DOHH2 (cell line): ENCODE measurements at regions not wholly inside any gene's neighbourhood (a gene's known extent, or its start where the extent isn't known, plus 50 kb on each side); places are given as distances from the start of the nearest gene placed in this dataset.

Experiments used
- H3F3A ChIP-seq: fragments of 200-600 bp; sonication (generic), shearing (Covaris generic); 2 replicates; pipeline ENCODE4 v1.6.0; 2016; ENCODE audit warnings: antibody characterized with exemption, mild to moderate bottlenecking; ENCODE audit not compliant: control insufficient read depth, insufficient read depth
- H3K27ac ChIP-seq: fragments of 200-600 bp; sonication (generic); 2 replicates; pipeline ENCODE4 v1.5.1; 2014; ENCODE audit warnings: low read depth, mild to moderate bottlenecking, low read length, moderate library complexity
- H3K27me3 ChIP-seq: fragments of 200-600 bp; sonication (generic); 2 replicates; pipeline ENCODE4 v1.6.1; 2014; ENCODE audit warnings: mild to moderate bottlenecking, low read length, mixed read lengths; ENCODE audit not compliant: control insufficient read depth
- H3K36me3 ChIP-seq: fragments of 200-600 bp; sonication (generic); 2 replicates; pipeline ENCODE4 v1.6.1; 2014; ENCODE audit warnings: mild to moderate bottlenecking, low read length, moderate library complexity, mixed read lengths; ENCODE audit not compliant: control insufficient read depth
- H3K4me1 ChIP-seq: fragments of 200-600 bp; sonication (generic); 2 replicates; pipeline ENCODE4 v1.6.1; 2014; ENCODE audit warnings: mild to moderate bottlenecking, low read length, mixed read lengths; ENCODE audit not compliant: control insufficient read depth
- H3K4me2 ChIP-seq: fragments of 200-600 bp; sonication (generic); 2 replicates; pipeline ENCODE4 v1.6.0; 2014; ENCODE audit warnings: mild to moderate bottlenecking, low read length, moderate library complexity
- H3K4me3 ChIP-seq: fragments of 200-600 bp; sonication (generic); 2 replicates; pipeline ENCODE4 v1.5.1; 2014; ENCODE audit warnings: mild to moderate bottlenecking, low read length, mixed read lengths
- H3K79me2 ChIP-seq: fragments of 200-600 bp; sonication (generic); 2 replicates; pipeline ENCODE4 v1.6.1; 2014; ENCODE audit warnings: mild to moderate bottlenecking, low read length, mixed read lengths; ENCODE audit not compliant: control insufficient read depth
- H3K9me2 ChIP-seq: fragments of 200-600 bp; sonication (generic); replicated peaks from 2 replicates; pipeline ENCODE4 v1.6.1; 2014; ENCODE audit warnings: mild to moderate bottlenecking, low read length, mixed read lengths; ENCODE audit not compliant: control insufficient read depth
- H3K9me3 ChIP-seq: fragments of 200-600 bp; sonication (generic); 2 replicates; pipeline ENCODE4 v1.6.1; 2014; ENCODE audit warnings: antibody characterized with exemption, low read length, mixed read lengths; ENCODE audit not compliant: control insufficient read depth, insufficient read depth
- H4K20me1 ChIP-seq: fragments of 200-600 bp; sonication (generic); 2 replicates; pipeline ENCODE4 v1.6.0; 2014; ENCODE audit warnings: low read depth, mild to moderate bottlenecking, antibody characterized with exemption, low read length, moderate library complexity; ENCODE audit not compliant: control insufficient read depth, insufficient read depth
- EZH2phosphoT487 ChIP-seq: fragments of 200-600 bp; sonication (generic); IDR thresholded peaks from 2 replicates; pipeline ENCODE4 v1.6.1; 2017; ENCODE audit warnings: borderline replicate concordance, mild to moderate bottlenecking, antibody characterized with exemption, low read length, moderate library complexity, mixed read lengths
- TF ChIP-seq, protein P1 (sequence below): fragments of 200-600 bp; sonication (generic); IDR thresholded peaks from one replicate; pipeline ENCODE4 v1.5.1; 2014; ENCODE audit warnings: antibody characterized with exemption, mild to moderate bottlenecking, low read depth, low read length; ENCODE audit not compliant: poor library complexity, severe bottlenecking

DNA sequence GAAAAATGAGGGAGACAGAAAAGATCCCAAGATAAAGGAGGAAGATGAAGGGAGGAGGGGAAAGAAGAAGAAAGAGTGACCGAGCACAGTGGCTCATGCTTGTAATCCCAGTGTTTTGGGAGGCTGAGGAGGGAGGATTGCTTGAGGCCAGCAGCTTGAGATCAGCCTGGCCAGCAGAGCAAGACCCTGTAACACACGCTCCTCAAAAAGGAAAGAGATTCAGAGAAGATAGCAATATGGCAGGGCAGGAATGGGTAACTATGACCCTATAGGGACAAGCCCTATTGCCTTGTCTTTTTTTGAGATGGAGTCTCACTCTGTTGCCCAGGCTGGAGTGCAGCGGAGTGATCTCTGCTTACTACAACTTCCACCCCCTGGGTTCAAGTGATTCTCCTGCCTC, 116.9 kb upstream of the MAP1LC3B2 start:
- H3K27ac ChIP-seq: no peak overlapping the region
- H3K4me1 ChIP-seq: no peaks in the 10 kb centered on the region
- H3K9me2 ChIP-seq: no peaks in the 10 kb centered on the region
- H3K4me3 ChIP-seq: no peak overlapping the region
- no peak overlapping the region for H3K4me2 ChIP-seq
- no peaks in the 10 kb centered on the region for H3K36me3 ChIP-seq
- H3K27me3 ChIP-seq: no peaks in the 10 kb centered on the region
- no peaks in the 10 kb centered on the region for H3F3A ChIP-seq
- no peaks in the 10 kb centered on the region for H4K20me1 ChIP-seq
- TF ChIP-seq EZH2phosphoT487: no peak
- TF ChIP-seq, protein P1, sequence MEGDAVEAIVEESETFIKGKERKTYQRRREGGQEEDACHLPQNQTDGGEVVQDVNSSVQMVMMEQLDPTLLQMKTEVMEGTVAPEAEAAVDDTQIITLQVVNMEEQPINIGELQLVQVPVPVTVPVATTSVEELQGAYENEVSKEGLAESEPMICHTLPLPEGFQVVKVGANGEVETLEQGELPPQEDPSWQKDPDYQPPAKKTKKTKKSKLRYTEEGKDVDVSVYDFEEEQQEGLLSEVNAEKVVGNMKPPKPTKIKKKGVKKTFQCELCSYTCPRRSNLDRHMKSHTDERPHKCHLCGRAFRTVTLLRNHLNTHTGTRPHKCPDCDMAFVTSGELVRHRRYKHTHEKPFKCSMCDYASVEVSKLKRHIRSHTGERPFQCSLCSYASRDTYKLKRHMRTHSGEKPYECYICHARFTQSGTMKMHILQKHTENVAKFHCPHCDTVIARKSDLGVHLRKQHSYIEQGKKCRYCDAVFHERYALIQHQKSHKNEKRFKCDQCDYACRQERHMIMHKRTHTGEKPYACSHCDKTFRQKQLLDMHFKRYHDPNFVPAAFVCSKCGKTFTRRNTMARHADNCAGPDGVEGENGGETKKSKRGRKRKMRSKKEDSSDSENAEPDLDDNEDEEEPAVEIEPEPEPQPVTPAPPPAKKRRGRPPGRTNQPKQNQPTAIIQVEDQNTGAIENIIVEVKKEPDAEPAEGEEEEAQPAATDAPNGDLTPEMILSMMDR: no peak
- no peaks in the 10 kb centered on the region for H3K79me2 ChIP-seq
- H3K9me3 ChIP-seq: no peaks in the 10 kb centered on the region

GRCh38 chr12:116442946-116443345, 116.2 kb upstream of the MAP1LC3B2 start:
- Histone ChIP-seq H3K4me2 (no peak overlapping the region), H3K4me1 (no peaks in the 10 kb centered on the region), H3F3A (no peaks in the 10 kb centered on the region), H3K4me3 (no peak overlapping the region), H4K20me1 (no peaks in the 10 kb centered on the region), H3K36me3 (no peaks in the 10 kb centered on the region), H3K27ac (no peak overlapping the region), H3K79me2 (no peaks in the 10 kb centered on the region), H3K27me3 (no peaks in the 10 kb centered on the region), H3K9me2 (no peaks in the 10 kb centered on the region), H3K9me3 (no peaks in the 10 kb centered on the region)
- TF ChIP-seq, protein P1: no peak
- no peak for TF ChIP-seq EZH2phosphoT487

GRCh38 chr12:116443821-116444589, 115.2 kb upstream of the MAP1LC3B2 start:
- Histone ChIP-seq H3K79me2 (no peaks in the 10 kb centered on the region), H3K36me3 (no peaks in the 10 kb centered on the region), H3K4me1 (no peaks in the 10 kb centered on the region), H3F3A (no peaks in the 10 kb centered on the region), H4K20me1 (no peaks in the 10 kb centered on the region), H3K27me3 (no peaks in the 10 kb centered on the region), H3K4me3 (no peak overlapping the region), H3K9me2 (no peaks in the 10 kb centered on the region), H3K27ac (no peak overlapping the region), H3K4me2 (no peak overlapping the region), H3K9me3 (no peaks in the 10 kb centered on the region)
- TF ChIP-seq EZH2phosphoT487: no peak
- TF ChIP-seq, protein P1: no peak
